HG03378 (cell line): ENCODE measurements at regions not wholly inside any gene's neighbourhood (a gene's known extent, or its start where the extent isn't known, plus 50 kb on each side); places are given as distances from the start of the nearest gene placed in this dataset.

Experiments used
- ATAC-seq: cut with Tn5 transposase; IDR thresholded peaks from one replicate; pipeline ENCODE4 v1.9.1; 2021; ENCODE audit warnings: mild to moderate bottlenecking, moderate library complexity; ENCODE audit not compliant: unreplicated experiment

DNA sequence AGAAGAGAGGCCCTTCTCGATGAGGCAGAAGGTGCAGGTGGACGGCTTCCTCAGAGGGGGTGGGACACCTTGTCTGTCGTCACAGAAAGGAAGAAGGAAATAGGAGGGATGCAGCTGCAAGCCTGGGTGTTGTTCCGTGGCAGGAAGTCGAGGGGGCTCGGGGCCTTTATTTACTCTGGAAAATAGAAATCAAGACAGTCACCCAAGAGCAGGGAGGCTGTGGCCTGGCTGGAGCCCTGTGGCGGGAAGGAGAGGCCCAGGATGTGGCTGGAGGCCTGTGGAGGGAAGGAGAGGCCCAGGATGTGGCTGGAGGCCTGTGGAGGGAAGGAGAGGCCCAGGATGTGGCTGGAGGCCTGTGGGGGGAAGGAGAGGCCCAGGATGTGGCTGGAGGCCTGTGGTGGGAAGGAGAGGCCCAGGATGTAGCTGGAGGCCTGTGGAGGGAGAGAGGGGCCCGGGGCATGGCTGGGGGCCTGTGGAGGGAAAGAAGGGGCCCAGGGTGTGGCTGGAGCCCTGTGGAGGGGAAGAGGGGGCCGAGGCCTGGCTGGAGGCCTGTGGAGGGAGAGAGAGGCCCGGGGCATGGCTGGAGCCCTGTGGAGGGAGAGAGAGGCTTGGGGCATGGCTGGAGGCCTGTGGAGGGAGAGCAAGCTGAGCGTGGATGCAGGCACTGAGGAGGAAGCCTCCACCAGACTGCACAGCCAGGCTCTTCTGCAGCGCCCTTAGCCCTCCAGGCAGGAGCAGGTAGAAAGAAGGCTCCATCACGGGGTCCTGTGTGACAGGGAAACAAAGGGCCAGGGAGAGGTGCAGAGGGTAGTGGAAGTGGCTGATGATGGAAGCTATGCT, 97.3 kb upstream of the SFMBT2 start:
- no peak for ATAC-seq

DNA sequence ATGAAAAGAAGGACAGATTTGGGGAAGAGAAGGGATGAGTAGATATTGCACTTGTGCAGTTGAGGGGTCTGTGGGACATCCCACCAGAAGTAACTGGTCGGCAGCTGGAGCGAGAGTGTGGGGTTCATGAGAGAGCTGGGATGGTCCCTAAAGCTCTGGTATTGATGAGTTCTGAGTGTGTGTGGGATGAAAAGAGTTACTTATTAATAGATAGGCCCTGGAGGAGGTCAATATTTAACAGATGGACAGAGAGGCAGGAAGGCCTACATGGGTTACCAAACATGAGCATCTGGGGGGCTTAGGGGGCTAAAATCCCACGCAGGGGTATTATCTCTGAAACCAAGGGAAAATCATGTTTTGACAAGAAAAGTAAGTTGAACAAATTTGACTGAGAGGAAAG, 95.7 kb upstream of the SFMBT2 start:
- peak; percentile 59 for ATAC-seq

DNA sequence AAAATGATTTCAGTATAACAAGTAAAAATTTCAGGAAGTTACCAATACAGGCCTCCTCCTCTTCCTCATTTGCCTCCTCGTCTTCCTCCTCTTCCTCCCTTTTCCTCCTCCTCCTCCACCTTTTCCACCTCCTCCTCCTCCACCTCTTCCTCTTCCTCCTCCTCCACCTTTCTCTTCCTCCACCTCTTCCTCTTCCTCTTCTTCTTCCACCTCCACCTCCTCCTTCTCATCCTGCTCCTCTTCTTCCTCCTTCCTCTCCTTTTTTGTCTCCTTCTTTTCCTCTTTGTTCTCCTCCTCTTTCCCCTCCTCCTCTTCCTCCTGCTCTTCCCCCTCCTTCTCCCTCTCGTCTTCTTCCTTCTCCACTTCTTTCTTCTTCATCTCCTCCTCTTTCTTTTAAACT, 94.4 kb upstream of the SFMBT2 start:
- ATAC-seq: no peak

GRCh38 chr10:7503190-7503589, 92.4 kb upstream of the SFMBT2 start:
- no peak for ATAC-seq

DNA sequence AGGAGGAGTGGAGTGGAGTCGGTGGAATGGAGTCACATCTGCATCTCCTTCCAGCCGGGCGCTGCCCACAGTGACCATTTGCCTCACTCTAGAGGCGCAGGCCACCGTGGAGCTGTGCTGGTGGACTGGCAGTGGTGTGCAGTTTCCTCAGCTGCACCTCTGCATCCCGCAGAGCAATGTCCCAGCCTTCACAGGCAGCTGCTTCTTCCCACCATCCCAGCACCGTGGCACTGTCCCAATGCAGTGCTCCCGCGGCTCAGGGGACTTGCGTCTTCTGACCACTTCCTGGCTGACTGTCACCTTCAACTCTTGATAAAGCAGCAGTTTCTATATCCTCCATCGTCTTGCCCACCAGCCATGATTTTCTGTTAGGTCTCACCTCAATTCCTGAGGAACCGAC, 90.3 kb upstream of the SFMBT2 start:
- no peak for ATAC-seq

DNA sequence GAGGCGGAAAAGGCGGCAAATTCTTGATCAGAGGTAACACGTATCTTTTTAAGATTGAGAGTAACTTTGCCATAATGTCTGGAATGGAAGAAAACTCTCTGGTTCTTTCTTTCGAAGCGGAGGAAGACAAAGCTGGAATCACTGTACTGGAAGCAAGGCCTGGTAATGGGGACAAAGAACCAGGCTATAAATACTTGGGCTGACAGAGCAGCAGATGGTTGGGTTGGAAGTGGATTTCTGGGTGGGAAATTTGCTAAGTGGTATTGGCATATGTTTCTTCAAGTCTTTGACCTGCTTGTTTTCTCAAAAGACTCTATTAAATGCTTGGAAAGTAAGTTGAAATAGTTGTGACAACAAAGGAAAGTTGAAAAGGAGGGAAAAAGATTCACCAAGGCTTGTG, 87.3 kb upstream of the SFMBT2 start:
- ATAC-seq: no peak

DNA sequence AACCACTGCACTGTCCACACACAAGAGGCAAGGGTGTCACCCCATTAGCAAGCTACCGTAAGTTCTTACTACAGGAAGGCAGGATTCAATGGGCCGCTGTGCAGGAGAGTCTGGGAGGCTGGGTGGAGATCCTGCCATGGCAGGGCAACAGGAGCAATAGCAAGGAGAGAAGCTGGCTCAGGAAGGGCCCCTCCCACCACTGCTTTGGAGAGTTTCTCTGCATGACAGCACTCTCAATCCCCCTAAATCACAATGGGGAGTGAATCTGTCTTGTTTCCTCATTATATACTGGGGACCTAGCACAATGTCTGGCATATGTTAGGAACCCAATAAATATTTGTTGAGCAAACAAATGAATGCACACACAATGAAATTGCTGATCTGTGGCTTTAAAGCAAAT, 83.2 kb upstream of the SFMBT2 start:
- ATAC-seq: no peak

GRCh38 chr10:7492660-7493046, 81.8 kb upstream of the SFMBT2 start:
- peak; percentile 22 for ATAC-seq

GRCh38 chr10:7491949-7492659, 81.3 kb upstream of the SFMBT2 start:
- ATAC-seq: peak; percentile 93

DNA sequence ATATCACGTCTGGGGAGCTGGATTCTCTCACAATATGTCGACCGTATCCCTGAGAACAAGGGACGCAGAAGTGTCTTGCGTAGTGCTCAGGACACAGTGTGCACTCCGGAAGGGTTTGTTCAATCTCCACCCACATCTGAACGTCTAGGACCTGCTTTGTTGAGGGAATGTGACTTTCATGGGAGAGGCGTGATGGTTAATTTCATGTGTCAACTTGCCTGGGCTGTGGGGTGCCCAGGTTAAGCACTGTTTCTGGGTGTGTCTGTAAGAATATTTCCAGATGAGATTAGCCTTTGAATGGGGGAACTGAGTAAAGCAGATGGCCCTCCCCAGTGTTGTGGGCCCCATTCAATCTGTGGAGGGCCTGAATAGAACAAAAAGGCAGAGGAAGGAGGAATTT, 80.4 kb upstream of the SFMBT2 start:
- no peak for ATAC-seq

DNA sequence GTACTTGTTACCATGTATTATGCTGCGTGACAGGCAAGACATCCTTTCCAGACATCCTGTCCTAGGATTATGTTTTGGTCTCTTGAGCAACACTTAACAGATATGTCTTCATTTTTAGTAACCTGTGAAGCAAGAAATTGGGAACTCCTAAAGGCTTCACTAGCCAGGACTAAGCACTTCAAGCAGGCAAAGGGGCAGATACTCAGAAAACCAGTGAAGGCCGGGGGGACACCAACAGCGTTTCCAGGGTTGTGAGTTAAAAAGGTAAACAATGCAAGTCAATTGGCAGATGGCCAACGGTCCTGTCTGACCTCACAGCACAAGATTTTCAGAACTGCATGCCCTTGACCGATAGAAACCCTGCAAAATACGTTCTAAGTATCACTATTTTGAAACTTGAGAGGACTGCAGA, 77.6 kb upstream of the SFMBT2 start:
- no peak for ATAC-seq

DNA sequence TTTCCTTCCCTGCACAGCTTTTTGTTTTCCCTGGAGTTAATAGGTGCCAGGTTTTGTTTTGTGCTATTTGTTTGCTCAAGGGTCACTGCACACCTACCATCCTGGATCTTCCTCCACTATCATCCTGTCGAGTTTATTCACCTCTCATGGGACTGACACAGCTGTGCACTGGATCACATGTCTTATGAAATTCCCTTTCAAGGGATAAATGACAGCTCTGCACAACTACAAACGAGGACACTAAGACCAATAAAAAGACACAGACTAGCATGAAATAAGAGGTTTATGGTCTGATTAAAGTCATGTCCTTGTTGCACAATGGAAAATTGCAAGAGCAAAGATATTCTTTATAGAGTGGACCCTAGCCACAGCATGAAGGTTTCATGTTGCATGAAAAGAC, 76.7 kb upstream of the SFMBT2 start:
- no peak for ATAC-seq

GRCh38 chr10:7486528-7486927, 75.7 kb upstream of the SFMBT2 start:
- ATAC-seq: no peak

GRCh38 chr10:7485799-7486198, 75.0 kb upstream of the SFMBT2 start:
- ATAC-seq: no peak

DNA sequence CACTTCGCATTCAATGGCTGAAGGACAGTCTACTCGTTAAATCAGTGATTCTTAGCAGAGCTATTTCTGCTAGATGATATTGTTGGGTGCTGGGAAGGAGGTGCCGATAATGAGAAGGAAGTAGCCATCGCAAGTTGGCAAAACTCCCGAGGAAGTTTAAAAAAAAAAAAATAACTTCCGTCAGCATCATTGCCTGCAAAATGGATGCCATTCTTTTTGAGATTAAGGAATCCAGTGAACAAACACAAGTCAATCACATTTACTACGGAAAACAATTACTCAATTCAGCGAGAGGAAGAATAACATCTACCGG, 74.4 kb upstream of the SFMBT2 start:
- no peak for ATAC-seq

DNA sequence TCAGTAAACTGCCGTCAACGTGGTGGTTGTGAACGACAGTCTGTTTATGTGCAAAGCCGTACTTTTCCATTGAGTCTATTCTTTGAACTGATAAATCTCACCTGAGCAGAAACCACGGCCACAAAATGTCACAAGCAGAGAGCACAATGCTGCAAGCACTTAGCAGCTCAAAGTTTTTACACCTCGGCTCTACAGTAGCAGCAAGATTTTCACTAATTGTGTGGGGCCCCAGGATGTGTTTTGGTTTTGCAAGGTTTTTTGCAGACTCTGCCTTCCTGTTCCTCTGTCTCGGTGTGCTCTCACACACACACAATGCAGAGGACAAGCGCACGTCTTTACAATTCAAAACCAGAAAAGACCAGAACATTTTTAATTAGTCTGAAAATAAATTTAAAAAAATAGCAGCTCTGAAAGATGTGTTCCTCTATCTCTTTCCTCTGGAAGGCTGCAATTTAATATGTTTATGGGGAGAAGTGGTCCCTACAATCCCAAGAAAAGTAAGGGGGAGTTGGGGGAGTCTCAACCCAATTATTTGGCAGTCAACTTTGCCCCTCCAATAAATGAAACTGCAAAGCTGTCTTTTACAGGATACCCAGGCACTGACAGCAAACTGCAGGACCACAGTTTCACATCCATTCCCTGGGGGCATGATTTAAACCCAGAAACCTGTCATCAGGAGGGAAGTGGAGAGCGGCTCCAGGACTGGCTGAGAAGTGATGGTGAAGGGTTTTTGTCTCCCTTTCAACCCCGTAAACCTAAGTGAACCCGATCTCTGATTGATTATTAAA, 73.8 kb upstream of the SFMBT2 start:
- peak; percentile 59 for ATAC-seq

DNA sequence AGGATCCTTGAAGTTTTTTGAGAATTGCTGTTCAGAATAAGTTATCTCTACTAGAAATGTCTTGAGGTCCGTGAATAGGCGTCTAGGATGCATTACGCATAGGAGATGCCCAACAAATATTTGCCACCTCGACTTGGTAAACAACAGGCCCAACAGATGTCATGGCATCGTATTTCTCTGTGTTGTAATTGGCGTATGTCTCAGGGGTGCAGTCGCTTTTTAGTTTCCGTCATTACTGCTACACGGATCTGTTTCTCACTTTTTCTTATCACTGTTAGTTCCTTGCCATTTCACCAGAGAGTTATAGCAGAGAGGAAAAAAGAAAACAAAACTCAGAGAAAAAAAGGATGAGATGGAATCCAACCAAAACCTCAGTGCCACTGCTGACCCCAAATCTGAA, 73.0 kb upstream of the SFMBT2 start:
- no peak for ATAC-seq

- no peak for ATAC-seq
Measured at GRCh38 chr10:7482992-7483391, 72.2 kb upstream of the SFMBT2 start.

DNA sequence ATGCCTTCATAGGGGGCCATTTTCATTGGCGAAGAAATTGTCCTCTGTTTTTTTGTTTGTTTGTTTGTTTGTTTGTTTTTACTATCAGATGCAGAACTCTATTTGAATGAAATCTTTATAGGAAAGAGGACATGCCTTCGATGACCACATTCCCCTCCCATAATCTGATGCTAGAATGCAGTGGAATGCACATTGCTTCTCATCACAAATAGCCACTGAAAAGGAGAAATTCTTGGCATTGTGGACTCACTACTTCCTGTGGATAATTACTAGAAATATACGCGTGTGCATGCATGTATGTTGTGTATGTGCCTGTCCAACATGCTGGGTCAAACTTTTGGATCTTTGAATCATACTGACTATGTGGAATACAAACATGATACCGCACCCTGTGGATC, 70.5 kb upstream of the SFMBT2 start:
- ATAC-seq: no peak

- peak; percentile 66 for ATAC-seq
Measured at GRCh38 chr10:7480742-7481367, 70.0 kb upstream of the SFMBT2 start.

DNA sequence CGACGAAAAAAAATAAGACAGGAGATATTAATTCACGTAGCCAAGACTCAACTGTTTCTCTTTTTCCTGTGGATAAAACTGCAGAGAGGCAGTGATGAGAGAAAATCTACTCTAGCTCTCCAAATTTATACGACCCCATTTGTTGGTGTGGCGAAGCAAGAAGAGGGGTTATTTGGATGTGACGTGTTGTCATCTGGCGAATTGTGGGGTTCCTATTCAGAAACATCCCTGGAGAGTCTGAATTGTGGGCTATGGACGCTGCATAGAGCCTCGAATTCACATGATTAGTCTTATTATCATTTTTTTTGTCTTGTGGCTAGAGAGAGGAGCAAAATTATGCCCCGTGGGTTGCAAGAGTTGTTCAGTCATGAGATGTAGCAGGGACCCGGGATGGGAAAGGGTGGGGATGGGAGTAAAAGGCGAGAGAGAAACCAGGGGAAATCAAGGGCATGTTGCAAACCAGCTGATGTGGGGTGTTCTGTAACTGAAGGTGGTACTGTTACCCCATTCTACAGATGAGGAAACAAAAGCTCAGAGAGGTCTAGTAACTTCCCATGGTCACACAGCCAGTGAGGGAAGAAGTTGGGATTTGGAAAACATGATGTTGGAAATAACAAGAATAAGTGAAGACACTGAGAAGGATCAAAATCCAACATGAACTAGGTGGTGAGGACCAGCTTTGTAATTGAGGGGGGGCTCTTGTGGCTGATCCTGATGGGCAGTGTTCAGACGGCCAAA, 69.2 kb upstream of the SFMBT2 start:
- no peak for ATAC-seq
